HG03571 (cell line): ENCODE measurements at regions not wholly inside any gene's neighbourhood (a gene's known extent, or its start where the extent isn't known, plus 50 kb on each side); places are given as distances from the start of the nearest gene placed in this dataset.

Experiments
- ATAC-seq: cut with Tn5 transposase; IDR thresholded peaks from one replicate; pipeline ENCODE4 v1.9.1; 2021; ENCODE audit not compliant: unreplicated experiment

- ATAC-seq: no peak
These were observed 189.2 kb upstream of the DMAC1 start for GRCh38 chr9:7988644-7989280.

- ATAC-seq: no peak
These were observed 185.1 kb upstream of the DMAC1 start for GRCh38 chr9:7984692-7985091.

DNA sequence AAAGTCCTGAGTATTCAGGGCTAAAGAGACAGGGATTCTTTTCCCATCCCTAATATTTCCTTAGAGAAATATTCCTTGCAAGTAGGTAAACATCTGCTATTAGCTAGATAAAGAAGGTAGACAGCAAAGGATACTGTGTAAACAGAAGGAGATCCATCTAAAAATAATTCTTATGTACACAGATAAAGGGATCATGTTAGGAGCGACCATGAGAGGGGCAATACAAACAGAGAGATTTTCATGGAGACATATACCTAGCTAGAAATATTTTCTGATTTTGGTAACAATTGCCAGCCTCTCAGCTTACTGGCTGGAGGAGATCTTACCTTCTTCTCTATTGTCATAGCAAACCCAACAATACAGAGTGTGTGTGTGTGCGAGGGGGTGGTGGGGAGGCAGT is 184.6 kb upstream of the DMAC1 start:
- no peak for ATAC-seq

GRCh38 chr9:7983490-7983889 is 183.9 kb upstream of the DMAC1 start:
- ATAC-seq: no peak

- ATAC-seq: no peak
These were observed 183.3 kb upstream of the DMAC1 start for GRCh38 chr9:7982907-7983306.

DNA sequence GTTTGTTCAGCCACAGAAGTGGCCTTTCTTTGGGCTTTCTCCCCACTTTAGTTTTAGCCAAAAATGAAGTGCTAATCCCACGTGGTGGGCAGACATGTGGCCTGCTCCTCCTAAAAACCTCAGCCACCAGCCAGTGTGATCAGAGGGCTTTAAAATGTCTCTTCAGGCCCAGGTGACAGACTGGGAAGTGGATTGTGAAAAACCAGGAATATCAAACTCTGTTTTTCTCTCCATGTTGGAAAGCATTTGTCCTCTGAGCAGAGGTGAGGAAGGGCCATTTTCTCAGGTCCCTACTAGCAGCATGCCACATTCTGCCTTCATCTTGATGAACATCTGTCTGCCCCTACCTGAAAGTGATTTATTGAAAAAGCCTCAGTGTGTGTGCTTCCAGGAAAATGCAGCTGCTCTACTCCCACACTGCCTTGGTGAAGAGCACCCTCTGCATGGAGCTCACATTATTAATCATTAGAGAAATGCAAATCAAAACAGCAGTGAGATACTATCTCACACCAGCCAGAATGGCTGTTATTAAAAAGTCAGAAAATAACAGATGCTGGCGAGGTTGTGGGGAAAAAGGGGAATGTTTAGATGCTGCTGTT is 181.2 kb upstream of the DMAC1 start:
- no peak for ATAC-seq

DNA sequence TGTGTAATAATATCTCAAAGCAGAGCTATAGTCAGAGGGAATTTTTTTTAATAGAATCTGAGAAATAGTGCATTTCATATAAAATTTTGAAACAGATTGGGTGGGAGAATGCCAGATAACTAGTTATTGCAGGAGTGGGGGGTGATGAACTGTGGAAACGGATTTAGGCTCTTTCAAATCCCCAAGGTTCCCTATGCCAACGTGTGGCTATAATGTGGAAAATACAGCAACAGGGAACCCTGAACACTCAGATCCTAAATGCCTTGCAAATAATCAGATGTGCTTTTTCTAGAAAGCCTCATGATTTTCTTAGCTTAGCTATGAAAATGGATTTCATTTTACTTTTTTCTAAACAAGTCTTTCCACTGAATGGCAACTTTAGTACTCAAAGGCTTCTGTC is 180.5 kb upstream of the DMAC1 start:
- ATAC-seq: no peak

DNA sequence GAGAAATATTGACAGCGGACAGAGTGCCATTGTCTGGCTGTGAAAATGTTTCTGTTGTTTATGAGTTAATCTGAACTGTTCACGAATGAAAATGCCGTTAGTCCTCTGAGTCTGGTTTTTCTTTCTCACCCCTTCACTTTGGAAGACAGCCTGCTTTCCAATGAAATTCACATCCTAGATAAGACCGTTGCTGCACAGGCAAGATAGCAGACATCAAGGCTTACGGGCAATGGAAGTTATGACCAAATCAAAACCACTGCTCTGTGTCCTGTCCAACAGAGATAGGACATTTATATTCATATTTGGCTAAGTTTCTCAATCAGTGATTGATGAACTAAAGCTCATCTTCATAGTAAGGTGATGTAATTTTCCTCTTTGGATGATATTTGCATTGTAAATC is 180.0 kb upstream of the DMAC1 start:
- ATAC-seq: no peak

DNA sequence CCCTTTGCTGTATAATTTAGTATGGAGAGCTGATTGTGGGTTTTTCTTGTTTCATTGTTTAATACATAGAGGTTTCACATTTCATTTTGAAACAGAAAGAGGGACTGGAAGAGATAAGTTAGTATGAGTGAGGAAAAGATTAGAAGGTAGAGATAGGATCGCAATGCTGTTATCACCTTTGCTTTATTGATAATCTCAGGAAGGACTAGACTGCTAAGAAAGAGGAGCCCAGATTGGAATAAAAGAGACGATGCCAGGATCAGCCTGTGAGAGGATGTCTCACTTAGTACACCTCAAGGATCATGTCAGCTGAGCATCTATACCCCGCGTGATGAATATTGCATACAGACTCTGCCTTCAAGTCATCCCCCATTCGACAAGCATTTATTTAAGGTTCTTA is 178.0 kb upstream of the DMAC1 start:
- no peak for ATAC-seq

GRCh38 chr9:7976856-7977255 is 177.3 kb upstream of the DMAC1 start:
- no peak for ATAC-seq

DNA sequence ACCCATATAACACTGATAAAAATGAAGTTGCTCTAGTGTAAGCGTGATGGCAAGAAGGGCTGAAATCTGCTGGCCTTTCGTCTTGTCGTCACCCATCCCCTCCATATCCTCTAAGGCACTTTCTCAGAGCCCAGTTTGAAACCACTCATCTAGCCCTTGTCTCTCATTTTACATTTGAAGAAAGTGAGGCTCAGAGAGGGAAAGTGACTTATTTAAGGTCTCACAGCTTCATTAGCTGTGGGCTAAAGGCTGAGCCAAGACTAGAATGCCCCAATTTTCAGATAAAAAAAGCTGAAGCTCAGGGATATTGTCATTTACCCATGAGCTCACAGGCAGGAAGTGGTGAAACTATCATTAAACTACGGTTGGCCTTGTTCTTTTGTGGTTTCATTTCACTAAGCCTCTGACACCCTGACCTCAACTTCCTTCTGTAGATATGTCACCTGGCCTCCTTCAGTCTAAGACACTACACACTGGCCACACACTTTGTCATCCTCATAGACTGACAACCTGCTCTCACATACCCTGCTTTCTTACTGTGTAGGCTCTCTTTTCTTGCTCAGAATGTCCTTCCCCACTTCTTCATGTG is 176.7 kb upstream of the DMAC1 start:
- ATAC-seq: peak; percentile 97

GRCh38 chr9:7975336-7975735 is 175.8 kb upstream of the DMAC1 start:
- no peak for ATAC-seq

GRCh38 chr9:7974335-7974960 is 174.9 kb upstream of the DMAC1 start:
- ATAC-seq: peak; percentile 35

DNA sequence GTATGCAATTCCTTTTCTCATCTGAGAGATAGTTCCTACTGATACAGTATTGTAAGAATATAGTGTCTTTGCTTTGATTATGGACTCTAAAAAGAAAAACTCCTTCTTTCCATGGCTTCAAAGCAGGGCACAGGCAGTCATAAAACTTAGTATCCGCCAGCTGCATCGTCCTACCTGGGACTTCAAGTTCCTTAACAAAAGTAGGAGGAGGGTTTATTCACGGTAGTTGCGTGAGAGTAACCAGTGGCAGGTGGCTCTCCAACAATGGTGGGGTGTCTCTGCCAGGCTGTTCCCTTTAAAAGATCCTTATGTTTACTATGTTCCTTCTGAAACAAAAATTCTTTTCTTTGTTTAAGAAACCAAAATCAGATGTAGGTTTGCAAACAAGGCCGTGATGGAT is 173.5 kb upstream of the DMAC1 start:
- no peak for ATAC-seq

- no peak for ATAC-seq
These were observed 171.2 kb upstream of the DMAC1 start for GRCh38 chr9:7970681-7971330.

DNA sequence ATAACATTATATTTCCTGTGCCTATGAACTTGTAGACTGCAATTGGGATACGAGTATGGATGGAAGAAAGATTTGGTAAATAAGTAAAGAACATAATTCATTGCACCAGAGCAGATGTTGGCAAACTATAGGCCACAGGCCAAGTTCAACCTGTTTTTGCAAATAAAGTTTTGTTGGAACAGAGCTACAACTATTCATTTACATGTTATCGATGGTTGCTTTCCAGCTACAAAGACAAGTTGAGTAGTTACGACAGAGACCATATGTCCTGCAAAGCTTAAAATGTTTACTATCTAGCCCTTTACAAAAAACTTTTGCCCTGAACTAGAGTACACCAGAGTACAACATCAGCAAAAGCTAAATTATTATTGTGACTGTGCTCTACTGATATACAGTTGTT is 169.1 kb upstream of the DMAC1 start:
- ATAC-seq: no peak

DNA sequence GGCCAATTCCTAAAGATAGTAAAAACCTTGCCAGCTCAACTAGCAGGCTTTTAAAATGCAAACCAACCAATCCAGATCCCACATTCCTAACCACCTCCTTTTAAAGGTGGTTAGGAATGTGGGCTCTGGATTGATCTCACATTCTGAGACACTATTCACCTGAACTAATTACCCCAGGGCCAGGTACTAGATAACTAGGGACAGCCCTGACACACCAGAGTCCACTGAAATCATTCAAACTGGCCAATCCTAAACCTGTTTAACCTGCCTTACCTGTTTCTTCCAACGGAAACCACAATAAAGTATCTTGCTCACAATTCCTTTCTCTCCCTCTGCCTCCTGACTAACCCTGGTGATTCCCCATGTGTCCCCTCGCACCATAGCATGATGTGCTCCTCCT is 168.3 kb upstream of the DMAC1 start:
- no peak for ATAC-seq

DNA sequence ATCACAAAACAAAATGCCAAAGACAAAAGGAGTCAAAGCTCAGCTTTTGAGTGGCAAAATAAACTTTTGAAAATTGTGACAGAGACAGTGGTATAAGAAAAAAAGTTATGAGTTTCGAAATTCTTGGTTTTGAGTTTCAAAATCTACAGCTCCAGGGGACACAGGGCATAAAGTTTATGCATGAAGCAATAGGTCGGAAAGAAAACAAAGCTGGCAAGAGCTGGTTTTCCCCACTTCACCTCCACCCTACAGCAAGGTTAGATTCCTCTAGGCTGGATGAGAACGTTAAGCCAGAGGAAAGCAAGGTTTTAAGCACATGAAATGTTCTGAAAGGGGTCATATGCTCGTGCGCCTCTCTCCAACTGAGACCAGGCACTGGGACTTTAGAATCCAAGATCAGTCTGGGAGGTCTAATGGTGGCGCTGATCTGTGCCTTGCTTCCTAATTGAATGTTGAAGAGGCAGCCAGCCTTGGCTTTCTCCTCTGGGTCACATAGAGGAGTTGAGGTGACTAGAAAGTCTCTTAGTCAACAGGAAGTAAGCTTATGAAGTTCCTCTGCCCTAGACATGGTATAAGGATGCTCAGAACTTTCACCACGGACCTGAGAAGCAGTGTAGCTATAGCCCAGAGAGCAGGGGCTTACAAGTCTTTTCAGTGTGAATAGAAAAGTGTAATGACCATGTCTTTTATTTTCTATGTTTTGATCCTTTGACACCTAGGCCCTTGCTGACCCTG is 167.7 kb upstream of the DMAC1 start:
- ATAC-seq: no peak

DNA sequence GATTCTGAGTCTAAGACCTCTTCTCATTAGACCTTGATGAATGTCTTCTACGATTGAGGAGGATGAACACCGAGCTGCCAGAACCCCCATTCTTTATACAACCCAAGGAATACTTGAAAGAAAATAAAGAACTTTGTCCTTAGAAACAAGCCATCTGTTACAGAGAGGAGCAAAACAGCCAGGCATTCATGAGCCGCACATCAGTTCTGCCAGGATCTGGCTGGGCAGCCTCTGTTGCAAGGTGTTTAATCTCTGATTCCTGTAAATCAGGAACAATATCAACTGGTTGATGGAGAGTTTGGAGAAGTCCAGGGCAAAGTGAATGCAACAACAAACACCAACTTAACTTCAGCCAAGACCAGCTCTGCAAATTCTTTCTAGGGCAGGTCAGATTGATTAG is 165.5 kb upstream of the DMAC1 start:
- no peak for ATAC-seq

DNA sequence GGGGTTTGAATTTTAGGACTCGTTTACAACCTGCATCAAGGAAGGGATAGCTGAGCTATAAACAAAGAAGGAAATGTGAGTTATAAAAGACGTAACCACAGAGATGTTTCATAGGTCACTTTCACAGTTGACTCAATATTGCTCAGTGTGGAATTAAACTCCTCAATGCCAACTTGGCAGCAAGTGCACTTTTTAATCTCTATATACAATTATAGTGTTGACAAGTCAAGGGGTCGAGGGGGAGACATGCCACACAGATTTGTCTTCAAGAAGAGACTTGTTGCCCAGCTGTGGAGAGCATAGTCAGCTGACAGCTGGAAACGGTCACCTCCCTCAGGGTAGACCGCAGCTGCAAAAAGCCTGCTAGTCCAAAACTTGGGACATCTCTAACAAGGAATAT is 163.4 kb upstream of the DMAC1 start:
- no peak for ATAC-seq

GRCh38 chr9:7961076-7961475 is 161.5 kb upstream of the DMAC1 start:
- no peak for ATAC-seq
